SK-N-SH (cell line): ENCODE measurements at regions not wholly inside any gene's neighbourhood (a gene's known extent, or its start where the extent isn't known, plus 50 kb on each side); places are given as distances from the start of the nearest gene placed in this dataset.
A peak's percentile ranks its signal among the peaks of the same experiment; 100 is the strongest.

Experiments used
- CTCF ChIA-PET: fragments of 300-600, 350-600 bp; formaldehyde crosslinking; extraction: SDS; loops from one replicate; lab custom pipeline; 2021; lab: Yijun Ruan, JAX
- POLR2A ChIA-PET: fragments of 350-600 bp; sonication (Branson Sonifier 250); formaldehyde crosslinking; extraction: SDS; loops from one replicate; lab custom pipeline; 2020; ENCODE audit warnings: antibody characterized with exemption, inconsistent platforms; lab: Yijun Ruan, JAX
- DNase-seq: peaks from one replicate; pipeline ENCODE4 v3.0.0; 2012
- H2AFZ ChIP-seq: fragments of 200-600 bp; sonication (generic); 2 replicates; pipeline ENCODE4 v1.8.1; 2016; ENCODE audit warnings: antibody characterized with exemption, mild to moderate bottlenecking, low read depth
- H3F3A ChIP-seq: fragments of 200-600 bp; sonication (generic); replicated peaks from 2 replicates; pipeline ENCODE3; 2016; ENCODE audit warnings: antibody characterized with exemption, mild to moderate bottlenecking; ENCODE audit not compliant: insufficient read depth
- H3K27ac ChIP-seq, 2 experiments: fragments of 200-500 bp in 1 of 2; fragments of 200-600 bp in 1 of 2; sonication (Bioruptor generic) in 1 of 2; sonication (generic), shearing (Covaris generic) in 1 of 2; 2 replicates each; pipeline versions ENCODE4 v1.5.1 to v1.6.1; 2014 to 2016; ENCODE audit warnings: low read depth in 2 of 2, inconsistent platforms in 1 of 2, low read length in 1 of 2, mild to moderate bottlenecking in 1 of 2, mixed read lengths in 1 of 2
- H3K27me3 ChIP-seq: fragments of 200-600 bp; sonication (generic), shearing (Covaris generic); 2 replicates; pipeline ENCODE4 v1.6.1; 2016; ENCODE audit warnings: mixed run types; ENCODE audit not compliant: insufficient read depth
- H3K36me3 ChIP-seq, 2 experiments: fragments of 200-500 bp in 1 of 2; fragments of 200-600 bp in 1 of 2; sonication (Bioruptor generic) in 1 of 2; sonication (generic) in 1 of 2; replicated peaks in 1 of 2; 2 replicates each; pipeline versions ENCODE3 to v1.5.1; 2014 to 2016; ENCODE audit warnings: low read length in 1 of 2, mild to moderate bottlenecking in 1 of 2; ENCODE audit not compliant: insufficient read depth in 2 of 2, control insufficient read depth in 1 of 2
- H3K4me1 ChIP-seq, 2 experiments: fragments of 200-500 bp in 1 of 2; fragments of 200-600 bp in 1 of 2; sonication (Bioruptor generic) in 1 of 2; sonication (generic), shearing (Covaris generic) in 1 of 2; 2 replicates each; pipeline versions ENCODE4 v1.5.1 to v1.6.1; 2014 to 2016; ENCODE audit warnings: low read depth in 1 of 2, low read length in 1 of 2, mixed run types in 1 of 2; ENCODE audit not compliant: insufficient read depth in 2 of 2, control insufficient read depth in 1 of 2
- H3K4me2 ChIP-seq: fragments of 200-600 bp; sonication (generic), shearing (Covaris generic); 2 replicates; pipeline ENCODE4 v1.6.1; 2017; ENCODE audit warnings: mixed run types
- H3K4me3 ChIP-seq, 2 experiments: fragments of 200-500 bp in 1 of 2; fragments of 200-600 bp in 1 of 2; sonication (Bioruptor generic) in 1 of 2; sonication (generic), shearing (Covaris generic) in 1 of 2; 2 replicates each; pipeline versions ENCODE4 v1.5.1 to v1.8.1; 2014 to 2016; ENCODE audit warnings: low read depth in 2 of 2, inconsistent platforms in 1 of 2, low read length in 1 of 2, mild to moderate bottlenecking in 1 of 2, mixed read lengths in 1 of 2, moderate library complexity in 1 of 2
- H3K79me2 ChIP-seq: fragments of 200-600 bp; sonication (generic); 2 replicates; pipeline ENCODE4 v1.8.1; 2017; ENCODE audit warnings: mild to moderate bottlenecking; ENCODE audit not compliant: insufficient read depth
- H3K9ac ChIP-seq: fragments of 200-600 bp; sonication (generic); 2 replicates; pipeline ENCODE4 v1.6.1; 2017; ENCODE audit warnings: mixed run types
- H3K9me2 ChIP-seq: fragments of 200-600 bp; sonication (generic); 2 replicates; pipeline ENCODE4 v1.6.1; 2017; ENCODE audit warnings: mixed run types
- H3K9me3 ChIP-seq: fragments of 200-600 bp; sonication (generic); 2 replicates; pipeline ENCODE4 v1.6.1; 2017; ENCODE audit warnings: mixed run types, mild to moderate bottlenecking, moderate library complexity
- H4K20me1 ChIP-seq: fragments of 200-600 bp; sonication (generic); 2 replicates; pipeline ENCODE4 v1.6.1; 2017; ENCODE audit warnings: mild to moderate bottlenecking, mixed run types; ENCODE audit not compliant: insufficient read depth
- CTCF ChIP-seq: fragments of 200-600 bp; sonication (generic); IDR thresholded peaks from 2 replicates; pipeline ENCODE4 v1.6.1; 2017; ENCODE audit warnings: antibody characterized with exemption, mild to moderate bottlenecking, moderate library complexity
- ELF1 ChIP-seq: IDR thresholded peaks from 2 replicates; pipeline ENCODE4 v1.4.0; 2012
- FOXJ3 ChIP-seq: sonication (generic); formaldehyde crosslinking; IDR thresholded peaks from 2 replicates; pipeline ENCODE4 v1.5.1; 2020; ENCODE audit warnings: mild to moderate bottlenecking, missing genetic modification reagents
- GABPA ChIP-seq: IDR thresholded peaks from 2 replicates; pipeline ENCODE4 v1.4.0; 2012; ENCODE audit warnings: low read depth, mild to moderate bottlenecking
- GATA2 ChIP-seq: sonication (generic); formaldehyde crosslinking; IDR thresholded peaks from 2 replicates; pipeline ENCODE4 v1.5.0; 2020; ENCODE audit warnings: mild to moderate bottlenecking, missing genetic modification reagents
- IRF3 ChIP-seq: fragments of 150-350 bp; IDR thresholded peaks from 2 replicates; pipeline ENCODE4 v1.6.1; 2016; ENCODE audit warnings: mild to moderate bottlenecking, low read depth, low read length
- MAX ChIP-seq: IDR thresholded peaks from 2 replicates; pipeline ENCODE4 v1.4.0; 2012; ENCODE audit warnings: low read depth
- MEF2A ChIP-seq: IDR thresholded peaks from 2 replicates; pipeline ENCODE4 v1.4.0; 2012; ENCODE audit warnings: low read depth, borderline replicate concordance
- PBX3 ChIP-seq: IDR thresholded peaks from 2 replicates; pipeline ENCODE4; 2012
- POLR2AphosphoS5 ChIP-seq: IDR thresholded peaks from 2 replicates; pipeline ENCODE4 v1.6.1; 2012; ENCODE audit warnings: low read depth, low read length
- SIN3A ChIP-seq: IDR thresholded peaks from 2 replicates; pipeline ENCODE4 v1.6.1; 2012; ENCODE audit warnings: low read depth, mild to moderate bottlenecking, low read length, moderate library complexity, borderline replicate concordance
- TAF1 ChIP-seq: IDR thresholded peaks from 2 replicates; pipeline ENCODE4 v1.6.1; 2012; ENCODE audit warnings: low read depth, mild to moderate bottlenecking, low read length, moderate library complexity, borderline replicate concordance
- TCF12 ChIP-seq: IDR thresholded peaks from 2 replicates; pipeline ENCODE4 v1.4.0; 2012
- YY1 ChIP-seq: IDR thresholded peaks from 2 replicates; pipeline ENCODE4 v1.4.0; 2012; ENCODE audit warnings: low read depth, mild to moderate bottlenecking
- ZBTB33 ChIP-seq: IDR thresholded peaks from 2 replicates; pipeline ENCODE4 v1.4.0; 2012; ENCODE audit warnings: low read depth, borderline replicate concordance
- WGBS: methylation state at CpG from one replicate; pipeline ENCODE4 v1.1.6; 2017; ENCODE audit warnings: low lambda C conversion rate; 5-methylcytosine and 5-hydroxymethylcytosine counted together

GRCh38 chr20:57841297-57841866, 131.6 kb upstream of the PMEPA1 start (continued):
- TF ChIP-seq ZBTB33: no peak

GRCh38 chr20:57840504-57841296, 130.9 kb upstream of the PMEPA1 start:
- Histone ChIP-seq H3K4me2 (no peak overlapping the region), H3K79me2 (no peaks in the 10 kb centered on the region), H3K27ac (peak overlapping the region in 1 of 2 experiments; percentile 98; a peak in 1 of 4 replicates), H3K36me3 (no peaks in the 10 kb centered on the region), H3K4me1 (peaks cover 0 to 84% of the 10 kb centered on the region in 2 experiments; a peak in 2 of 4 replicates), H3K9me2 (no peaks in the 10 kb centered on the region)
- TF ChIP-seq TAF1 (no peak), FOXJ3 (CRISPR knock-in tag) (no peak), IRF3 (no peak), MEF2A (no peak), POLR2AphosphoS5 (no peak), GABPA (no peak), MAX (no peak), PBX3 (no peak), ZBTB33 (no peak), YY1 (no peak), GATA2 (no peak), CTCF (no peak), TCF12 (no peak), ELF1 (no peak), SIN3A (no peak)
- TF ChIP-seq, all 33 proteins: peak for 0
- Histone ChIP-seq H3K27me3 (no peaks in the 10 kb centered on the region), H3F3A (no peaks in the 10 kb centered on the region), H3K4me3 (no peak overlapping the region), H4K20me1 (no peaks in the 10 kb centered on the region), H3K9me3 (no peaks in the 10 kb centered on the region), H2AFZ (no peak overlapping the region), H3K9ac (no peak overlapping the region)
- 79% methylated on average over 11 of the region's 19 CpGs for whole genome bisulfite sequencing
- ChIA-PET POLR2A (no interaction called here), CTCF (interaction anchor here (0.9 to 1.3 kb wide), 2 partner anchors 187 to 370 kb away, joined by 3 to 4 read pairs; no protein-coding TSS in a partner anchor)
- no peak for DNase-seq
